Activated naive CD8-positive, alpha-beta T cell treated with anti-CD3 and anti-CD28 coated beads, Interleukin-2, amount 50 U/mL, for 16 hours (primary cell): ENCODE measurements at regions not wholly inside any gene's neighbourhood (a gene's known extent, or its start where the extent isn't known, plus 50 kb on each side); places are given as distances from the start of the nearest gene placed in this dataset.
A peak's percentile ranks its signal among the peaks of the same experiment; 100 is the strongest.
"Not testable (repeated sequence)": the region's sequence is repeated elsewhere in the genome, so short reads cannot be mapped to it uniquely, and the experiment has no call there.

Source experiments
- DNase-seq: peaks from one replicate; pipeline ENCODE4 v3.0.0-alpha.2; 2020; ENCODE audit warnings: low read depth, low spot score

DNA sequence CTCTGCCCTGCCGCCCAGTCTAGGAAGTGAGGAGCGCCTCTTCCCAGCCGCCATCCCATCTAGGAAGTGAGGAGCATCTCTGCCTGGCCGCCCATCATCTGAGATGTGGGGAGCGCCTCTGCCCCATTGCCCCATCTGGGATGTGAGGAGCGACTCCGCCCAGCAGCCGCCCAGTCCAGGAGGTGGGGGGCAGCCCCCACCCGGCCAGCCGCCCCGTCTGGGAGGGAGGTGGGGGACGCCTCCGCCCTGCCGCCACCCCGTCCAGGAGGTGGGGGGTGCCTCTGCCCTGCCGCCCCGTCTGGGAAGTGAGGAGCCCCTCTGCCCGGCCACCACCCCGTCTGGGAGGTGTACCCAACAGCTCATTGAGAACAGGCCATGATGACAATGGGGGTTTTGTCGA is 146.0 kb upstream of the RAB6C start:
- DNase-seq, result not testable (repeated sequence)

DNA sequence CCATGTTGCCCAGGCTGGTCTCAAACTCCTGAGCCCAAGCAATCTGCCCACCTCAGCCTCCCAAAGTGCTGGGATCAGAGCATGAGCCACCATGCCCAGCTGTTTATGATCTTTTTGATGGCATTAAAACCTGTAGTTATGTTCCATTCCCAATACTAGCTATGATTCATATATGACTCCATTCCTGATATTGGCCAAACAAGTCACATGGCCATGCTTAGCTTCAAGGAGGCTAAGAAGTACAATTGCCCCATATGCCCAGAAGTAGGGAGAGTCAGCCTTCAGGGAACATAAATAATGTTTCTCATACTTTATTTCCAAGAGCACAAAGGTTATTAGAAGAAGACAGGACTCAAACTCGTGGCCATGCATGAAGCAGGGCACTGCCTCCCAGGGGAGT is 132.4 kb upstream of the RAB6C start:
- DNase-seq, result no peak

DNA sequence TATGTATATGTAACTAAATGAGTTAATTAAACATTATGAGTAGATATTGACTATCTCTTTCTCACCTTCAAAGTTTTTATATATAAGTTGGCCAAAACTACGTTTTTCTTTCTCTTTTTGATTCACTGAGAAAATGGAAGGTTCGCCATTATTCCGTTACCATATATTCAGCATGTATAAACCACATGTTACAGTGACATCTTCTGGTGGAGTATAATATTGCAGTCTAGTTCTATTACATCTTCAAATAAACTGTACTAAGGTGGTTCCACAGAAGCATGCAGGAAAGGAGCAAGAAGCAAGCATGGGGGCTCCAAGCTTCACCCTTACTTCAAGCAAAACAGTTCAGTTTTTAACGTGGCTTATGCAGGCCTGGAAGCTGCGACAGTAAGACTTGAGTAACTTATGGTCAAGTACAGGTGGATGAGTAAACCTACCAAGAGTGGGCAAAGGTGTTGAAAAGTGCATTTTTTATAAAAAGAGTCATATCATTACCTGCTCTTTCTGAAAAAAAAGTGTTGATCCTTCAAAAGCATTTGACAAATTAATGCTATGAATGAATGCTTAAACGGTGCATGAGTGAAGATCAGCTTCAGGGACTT is 129.8 kb upstream of the RAB6C start:
- no peak for DNase-seq

DNA sequence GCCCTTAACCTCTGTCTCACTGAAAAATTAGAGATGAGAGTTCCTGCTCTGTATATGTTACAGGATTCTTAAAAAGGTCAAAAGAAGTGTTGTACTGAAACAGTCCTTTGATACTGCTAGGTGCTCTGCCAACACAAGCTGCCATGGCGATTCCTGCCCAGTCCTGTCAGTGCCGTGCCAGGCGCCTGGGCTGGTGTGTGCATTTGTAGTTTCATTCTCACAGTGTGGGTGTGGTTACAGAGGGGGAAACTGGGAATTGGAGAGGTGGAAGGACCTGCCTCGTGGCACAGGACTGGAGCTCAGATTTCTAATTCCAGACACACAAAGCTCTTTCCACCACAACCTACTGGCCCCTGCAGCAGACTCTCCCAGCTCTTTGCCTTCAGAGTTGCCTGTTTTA is 122.3 kb upstream of the RAB6C start:
- no peak for DNase-seq

DNA sequence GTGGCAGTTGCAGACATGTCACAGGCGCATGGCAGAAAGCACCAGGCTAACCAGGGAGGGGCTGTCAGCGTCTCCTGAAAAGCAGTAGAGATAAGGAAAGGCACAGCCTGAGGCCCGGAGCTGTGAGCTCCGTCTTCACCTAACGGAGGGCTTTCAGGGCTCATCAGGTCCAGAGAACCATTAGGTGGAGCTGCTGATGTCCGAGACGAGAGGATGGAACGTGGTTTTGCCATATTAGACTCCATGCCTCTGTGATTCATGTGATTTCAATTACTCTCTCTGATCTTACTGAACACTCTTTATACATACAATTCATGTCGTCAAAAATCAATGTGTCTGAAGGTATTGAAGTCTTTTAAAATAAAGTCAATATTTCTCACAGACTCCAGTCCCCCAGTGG is 120.3 kb upstream of the RAB6C start:
- no peak for DNase-seq

DNA sequence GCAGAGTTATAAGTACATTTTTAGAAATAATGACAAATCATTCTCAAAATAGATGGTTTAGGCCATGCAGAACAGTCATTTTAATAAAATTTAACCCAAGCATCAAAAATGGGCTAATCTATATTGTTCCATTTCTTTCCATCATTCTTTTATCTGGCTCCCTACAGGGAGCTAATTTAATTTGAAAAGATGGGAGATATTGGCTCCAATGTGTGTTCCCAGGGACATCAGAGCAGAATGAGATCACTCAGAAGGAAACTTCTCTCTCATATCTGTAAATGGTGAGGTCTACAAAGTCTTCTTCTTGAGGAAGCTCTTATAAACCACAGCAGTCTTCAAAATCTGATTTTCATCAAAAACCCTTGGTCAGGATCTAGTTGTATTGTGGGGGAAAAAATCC is 119.4 kb upstream of the RAB6C start:
- DNase-seq, result no peak

DNA sequence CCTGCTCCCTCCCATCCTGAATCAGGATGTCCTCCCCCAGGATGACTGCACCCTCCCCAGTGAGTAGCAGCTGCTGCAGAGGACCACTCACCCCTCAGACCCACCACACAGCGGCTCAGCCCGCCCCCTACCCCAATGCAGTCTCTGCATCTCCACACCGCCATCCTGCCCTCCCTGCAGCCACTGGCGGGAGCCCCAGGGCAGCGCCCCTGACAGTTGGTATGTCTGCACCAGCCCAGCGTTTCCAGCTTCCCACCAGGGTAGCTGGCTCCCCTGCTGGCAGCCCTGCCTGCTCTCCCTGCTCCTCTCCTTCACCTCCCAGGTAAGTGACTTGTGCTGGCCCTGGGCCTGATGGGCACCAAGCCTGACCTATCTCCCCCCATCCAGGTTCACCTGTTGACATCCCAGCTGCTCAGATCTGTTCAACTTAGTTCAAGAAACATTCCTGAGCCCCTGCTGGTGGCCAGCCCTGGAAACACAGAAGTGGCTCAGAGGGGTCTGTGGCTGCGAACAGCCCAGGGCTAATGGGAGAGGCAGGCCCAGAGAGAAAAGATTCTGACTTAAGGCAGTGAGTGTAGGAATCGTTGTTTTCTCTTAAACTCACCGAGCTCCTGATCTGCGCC is 117.7 kb upstream of the RAB6C start:
- DNase-seq, result no peak

DNA sequence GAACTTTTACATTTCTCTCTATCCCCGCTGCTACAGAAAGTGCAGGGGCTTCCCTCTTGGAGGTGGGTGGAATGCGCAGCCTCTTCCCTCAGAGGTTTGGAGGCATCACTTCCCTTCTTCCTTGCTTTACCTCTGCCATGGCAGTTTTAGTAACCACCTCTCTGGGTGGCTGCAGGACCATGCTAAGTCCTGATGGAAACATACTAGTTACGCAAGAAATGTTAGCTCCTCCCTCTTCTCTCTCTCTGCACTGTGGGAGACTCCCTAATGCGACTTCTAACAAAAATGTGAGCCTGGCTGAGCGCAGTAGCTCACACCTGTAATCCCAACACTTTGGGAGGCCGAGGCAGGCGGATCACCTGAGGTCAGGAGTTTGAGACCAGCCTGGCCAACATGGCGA is 116.8 kb upstream of the RAB6C start:
- DNase-seq, result no peak

DNA sequence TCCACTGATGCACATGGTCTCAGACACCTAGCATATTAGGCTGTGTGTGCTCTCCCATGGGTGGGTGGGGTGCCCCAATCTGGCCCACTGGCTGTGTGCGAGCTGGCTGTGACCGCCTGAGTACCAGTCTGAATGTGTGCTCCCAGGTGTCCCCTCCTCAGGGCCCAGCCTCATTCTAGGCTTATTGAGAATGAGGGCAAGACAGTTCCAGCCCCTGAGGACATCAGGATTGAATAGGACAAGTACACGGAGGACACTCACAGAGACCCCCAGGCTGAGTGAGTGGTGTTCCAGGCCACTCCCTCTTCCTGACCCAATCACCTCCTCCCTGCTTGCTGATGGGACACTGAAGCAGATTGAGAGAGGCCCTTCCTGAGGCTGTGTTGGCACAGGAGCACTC is 116.1 kb upstream of the RAB6C start:
- DNase-seq, result no peak

DNA sequence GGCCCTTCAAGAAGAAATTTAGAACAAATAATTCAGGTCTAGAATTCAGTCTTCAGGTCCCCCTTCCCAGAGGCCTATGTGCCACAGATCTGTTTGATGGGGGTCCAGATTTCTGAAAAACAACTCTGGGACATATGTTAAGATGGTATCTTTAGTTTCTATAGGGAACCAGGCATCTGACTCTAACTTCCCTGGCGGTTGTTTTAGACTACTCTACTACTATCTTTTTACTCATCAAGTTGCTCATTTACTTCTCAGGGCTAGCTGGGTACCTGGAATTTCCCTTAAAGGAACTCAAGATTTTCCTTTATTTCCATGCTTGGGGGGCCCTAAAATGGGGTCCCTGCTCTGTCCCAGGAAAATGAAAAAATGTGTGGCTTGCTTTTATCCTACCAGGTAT is 114.7 kb upstream of the RAB6C start:
- DNase-seq, result no peak

DNA sequence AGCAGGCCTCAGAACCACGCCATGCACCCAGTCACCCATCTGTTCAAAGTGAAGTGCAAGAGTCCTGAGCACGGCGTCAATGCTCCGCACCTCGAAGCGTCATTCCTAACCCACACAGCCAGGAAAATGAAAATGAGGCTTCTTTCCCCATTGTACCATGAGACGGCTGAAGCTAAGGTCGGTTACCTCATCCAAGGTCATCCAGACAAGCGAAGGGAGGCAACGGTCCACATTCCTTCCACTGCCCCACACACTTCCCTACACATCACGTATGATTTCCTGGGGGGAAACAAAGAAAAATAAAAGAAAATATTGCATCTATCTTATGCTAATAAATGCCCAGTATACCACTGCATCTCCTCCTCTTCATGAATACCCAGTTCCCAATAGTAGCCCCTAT is 113.5 kb upstream of the RAB6C start:
- DNase-seq, result no peak

DNA sequence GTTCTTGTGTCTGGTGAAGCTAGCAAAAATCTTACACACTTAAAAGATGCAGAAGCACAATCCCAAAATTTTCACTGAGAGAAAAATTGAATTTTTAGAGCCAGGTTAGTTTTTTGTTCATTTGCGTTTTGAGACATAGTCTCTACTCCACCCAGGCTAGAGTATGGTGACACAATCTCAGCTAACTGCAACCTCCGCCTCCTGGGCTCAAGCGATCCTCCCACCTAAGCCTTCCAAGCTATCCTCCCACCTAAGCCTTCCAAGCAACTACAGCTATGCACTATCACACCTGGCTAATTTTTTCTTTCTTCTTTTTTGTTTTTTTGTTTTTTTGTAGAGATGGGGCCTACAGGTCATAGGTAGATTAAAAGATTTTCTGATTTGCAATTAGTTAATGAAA is 113.1 kb upstream of the RAB6C start:
- DNase-seq, result no peak

DNA sequence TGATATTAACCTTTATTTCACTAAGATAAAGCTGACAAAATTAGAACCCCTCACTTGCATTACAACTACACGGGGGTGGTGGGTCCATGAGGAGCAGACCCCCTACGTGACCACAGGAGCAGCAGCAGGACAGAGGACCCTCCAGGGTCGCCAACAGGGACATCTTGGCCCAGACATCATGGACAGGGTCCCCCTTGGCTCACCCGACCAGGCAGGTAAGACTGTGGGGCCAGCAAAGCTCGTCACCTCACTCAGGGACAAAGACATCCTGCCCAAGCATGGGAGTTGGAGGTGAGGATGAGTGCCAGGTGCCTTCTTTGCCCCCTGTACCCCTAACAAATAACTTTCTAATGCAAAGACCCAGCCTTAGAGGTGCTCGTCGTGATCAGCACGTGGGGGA is 111.3 kb upstream of the RAB6C start:
- no peak for DNase-seq

DNA sequence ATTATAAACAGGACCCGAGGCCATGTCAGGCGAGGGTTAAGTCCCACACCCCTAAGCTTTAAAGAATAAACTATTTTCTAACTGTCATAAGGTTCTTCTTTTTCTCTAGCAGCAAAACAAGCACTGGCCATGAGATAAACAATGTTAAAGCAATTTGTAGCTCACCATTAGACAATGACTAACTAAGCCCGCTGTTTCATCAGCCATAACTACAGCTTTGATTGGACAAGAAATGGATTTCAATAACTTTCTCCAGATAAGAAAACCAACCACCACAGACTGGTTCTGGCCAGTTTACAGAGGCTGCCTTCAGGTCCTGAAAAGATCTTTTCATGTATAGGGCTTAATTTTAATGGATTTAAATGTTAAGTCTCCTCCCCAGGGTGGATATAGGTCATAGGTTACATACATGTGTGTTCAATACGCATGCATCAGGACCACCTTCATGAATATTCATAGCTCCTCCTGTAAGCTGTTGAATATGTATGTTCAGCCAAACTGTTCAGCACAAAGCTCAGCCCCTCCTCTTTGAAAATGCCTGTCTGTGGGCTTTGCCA is 108.7 kb upstream of the RAB6C start:
- no peak for DNase-seq

DNA sequence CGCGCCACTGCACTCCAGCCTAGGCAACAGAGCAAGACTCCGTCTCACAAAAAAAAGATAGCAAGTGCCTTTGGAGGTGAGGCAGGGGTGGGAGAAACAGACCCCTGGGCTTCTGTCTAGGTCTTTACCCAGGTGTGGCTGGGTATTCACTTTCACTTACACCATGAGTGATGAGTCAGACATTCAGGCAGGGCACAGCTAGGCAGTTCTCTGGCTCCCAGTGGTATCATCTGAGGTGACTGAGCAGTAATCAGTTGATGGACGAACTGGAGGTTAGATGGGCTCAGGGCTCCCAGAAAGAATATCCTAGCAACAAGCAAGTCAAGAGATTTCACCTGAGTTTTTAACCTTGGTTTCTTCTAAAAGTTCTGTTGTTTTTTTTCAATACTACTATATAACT is 107.0 kb upstream of the RAB6C start:
- no peak for DNase-seq

DNA sequence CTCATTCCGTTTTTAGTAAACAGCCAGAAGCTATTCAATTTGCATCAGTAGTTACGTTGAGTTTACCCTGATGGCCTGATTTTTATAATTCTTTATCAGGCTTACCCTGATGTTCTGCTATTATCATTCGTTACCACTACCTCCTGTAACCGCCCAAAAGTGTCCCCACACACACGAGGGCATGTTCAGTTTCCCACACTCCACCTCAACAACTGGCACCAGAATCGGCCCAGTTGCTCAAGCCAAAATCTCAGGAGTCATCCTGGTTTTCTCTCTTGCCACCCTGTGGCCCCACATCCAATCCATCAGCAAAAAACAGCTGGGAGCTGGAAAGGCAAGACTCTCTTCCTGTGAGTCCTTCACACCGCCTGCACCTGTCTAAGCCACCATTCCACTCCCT is 102.9 kb upstream of the RAB6C start:
- no peak for DNase-seq

DNA sequence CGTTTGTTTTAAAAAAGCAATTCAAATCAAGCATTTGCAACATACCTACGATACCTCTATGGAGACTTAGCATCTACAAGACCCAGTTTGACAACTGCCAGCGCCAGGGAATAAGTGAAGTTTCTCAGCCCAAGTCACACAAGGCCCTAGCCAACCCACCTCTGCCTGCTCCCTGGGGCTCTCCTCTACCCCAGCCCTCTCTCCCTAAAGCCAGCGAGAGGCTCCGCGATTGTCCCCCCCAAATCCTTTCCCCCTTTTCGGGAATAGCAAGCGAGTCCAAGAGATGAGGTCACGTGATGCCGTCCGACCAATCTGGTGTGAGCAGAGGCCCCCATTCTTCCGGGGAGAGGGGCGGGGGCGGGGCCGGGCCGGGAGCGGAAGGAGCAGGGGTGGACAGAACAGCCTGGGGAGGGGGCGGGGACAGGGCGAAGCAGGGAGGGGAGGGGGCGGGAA is 102.2 kb upstream of the RAB6C start:
- peak; percentile 72 for DNase-seq

DNA sequence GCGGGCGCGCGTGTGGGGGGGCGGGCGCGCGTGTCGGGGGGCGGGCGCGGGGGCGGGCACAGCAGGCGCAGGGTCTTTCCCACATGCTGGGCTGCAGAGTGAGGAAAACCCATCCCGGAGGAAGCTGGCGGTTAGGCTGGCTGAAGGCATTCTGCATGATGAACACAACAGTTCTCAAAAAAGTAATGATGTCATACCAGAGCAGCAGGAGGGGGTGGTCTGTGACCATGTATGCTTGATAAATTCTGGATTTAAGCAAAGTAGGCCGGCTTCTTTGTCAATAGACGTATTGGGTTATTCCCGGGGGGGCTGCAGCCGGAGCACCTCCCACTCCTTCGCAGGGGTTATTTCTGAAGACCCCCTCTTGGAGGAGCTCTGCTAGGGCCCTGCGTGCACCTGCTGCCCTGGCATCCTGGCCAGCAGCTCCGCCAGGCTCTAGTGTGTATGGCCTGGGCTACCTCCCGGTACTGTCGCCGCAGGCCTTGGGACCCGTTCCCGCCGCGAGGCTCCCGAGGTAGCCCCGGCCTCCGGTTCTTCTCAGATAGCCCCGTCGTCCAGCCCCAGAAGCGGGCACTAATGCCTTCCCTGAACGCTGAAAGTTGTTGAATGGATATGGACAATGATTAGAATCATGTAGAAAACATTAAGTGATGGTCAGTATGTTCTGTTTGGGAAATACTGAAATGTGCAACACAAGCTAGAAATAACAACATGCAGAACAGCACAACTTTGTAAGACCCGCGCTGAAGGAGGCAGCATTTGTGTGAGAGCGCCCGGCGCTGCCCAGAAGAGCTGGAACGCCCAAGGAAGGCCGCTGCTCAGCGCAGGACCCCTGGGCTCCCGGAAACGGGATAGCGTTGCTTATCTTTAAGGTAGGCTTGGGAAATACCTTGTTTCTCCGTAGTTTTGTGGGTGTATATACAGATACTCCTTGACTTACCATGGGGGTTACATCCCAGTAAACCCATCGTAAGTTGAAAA is 101.4 kb upstream of the RAB6C start:
- DNase-seq, result no peak

DNA sequence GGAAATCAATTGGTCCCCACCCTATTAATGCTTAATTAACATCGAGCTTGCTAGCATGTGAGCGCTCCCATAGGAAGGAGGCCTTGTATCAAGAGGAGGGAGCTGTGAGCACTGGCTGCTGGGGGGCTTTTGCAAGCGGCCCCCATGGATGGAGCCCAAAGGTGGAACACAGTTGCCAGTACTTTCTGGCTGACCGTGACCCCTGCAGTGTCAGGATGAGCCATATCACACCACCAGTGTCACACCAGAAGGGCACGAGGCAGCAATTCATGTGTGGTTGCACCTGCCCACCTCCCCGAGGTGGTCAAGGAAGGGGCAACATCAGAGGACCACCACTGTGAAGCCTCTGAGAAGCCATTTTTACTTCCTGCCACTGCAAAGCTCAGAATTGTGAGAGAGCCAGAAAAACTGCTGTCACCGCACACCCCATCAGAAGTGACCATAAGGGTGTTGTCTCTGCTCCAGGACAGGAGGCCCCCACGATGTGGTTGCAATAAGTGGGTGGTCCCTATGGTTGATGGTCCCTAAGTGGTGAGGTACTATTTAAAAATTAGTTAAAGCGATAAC is 99.8 kb upstream of the RAB6C start:
- DNase-seq, result no peak

DNA sequence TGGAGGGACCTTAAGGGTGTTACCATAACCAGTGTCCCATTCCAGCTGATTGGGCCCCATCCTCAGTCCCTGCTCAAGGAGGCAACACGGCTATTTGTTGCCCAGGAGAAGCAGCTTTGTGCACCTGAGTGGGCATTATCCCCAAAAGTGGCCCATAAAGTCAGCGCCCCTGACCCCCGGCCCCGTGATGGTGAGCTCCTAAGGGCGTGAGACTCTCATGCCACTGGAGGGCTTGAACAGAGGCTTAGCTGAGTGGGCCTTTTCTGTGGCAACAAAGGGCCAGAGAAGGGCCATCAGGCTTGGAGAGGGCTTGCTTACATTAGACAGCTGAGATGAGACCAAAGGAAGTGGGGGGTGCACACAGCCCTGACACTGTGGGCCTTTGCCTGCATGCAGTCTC is 99.2 kb upstream of the RAB6C start:
- DNase-seq, result no peak

DNA sequence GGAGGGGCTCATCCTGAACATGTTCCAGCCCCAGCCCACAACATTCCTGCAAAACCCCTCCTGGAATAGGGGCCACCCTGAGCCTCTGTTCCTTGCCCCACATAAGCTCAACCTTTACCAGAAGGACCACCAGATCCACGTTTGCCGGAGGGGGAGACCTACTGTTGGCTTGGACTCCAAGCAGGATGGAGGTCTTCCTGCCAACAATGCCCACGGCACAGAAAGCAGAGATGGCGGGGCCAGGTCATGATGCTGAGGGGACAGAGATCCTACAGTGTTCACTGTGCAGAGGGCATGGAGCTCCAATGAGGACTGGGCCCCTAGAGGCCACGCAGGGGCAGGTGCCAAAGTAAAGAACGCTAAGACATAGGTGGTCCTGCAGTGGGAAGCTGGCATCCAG is 98.5 kb upstream of the RAB6C start:
- no peak for DNase-seq

DNA sequence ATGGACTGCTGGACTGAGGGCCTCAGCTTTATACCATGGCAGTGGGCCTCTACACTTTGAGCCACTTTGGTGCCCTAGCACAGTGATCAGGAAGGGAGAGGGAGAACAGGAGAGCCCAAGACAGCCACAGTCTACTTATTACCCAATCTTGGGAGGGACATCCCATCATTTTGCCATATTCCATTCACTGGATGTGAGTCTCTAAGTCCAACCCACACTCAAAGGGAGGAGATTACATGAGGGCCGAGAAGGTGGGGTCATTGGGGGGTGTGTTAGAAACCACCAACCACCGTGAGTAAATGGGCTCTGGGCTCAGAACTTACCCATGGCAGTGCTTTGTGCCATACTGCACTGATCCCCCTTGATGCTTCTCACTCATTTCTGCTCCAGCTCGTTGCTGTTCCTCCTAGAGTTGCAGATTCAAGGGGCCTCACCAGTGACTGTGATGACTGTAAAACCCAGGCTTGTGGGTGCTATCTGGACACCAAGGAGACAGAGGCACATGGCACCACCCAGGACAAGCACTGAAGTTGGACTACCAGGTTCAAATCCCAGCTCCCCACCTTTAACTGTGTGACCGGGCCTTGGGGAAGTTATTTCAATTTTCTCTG is 97.6 kb upstream of the RAB6C start:
- no peak for DNase-seq
